HG02943 (cell line): ENCODE measurements at regions not wholly inside any gene's neighbourhood (a gene's known extent, or its start where the extent isn't known, plus 50 kb on each side); places are given as distances from the start of the nearest gene placed in this dataset.
"Not testable (repeated sequence)": the region's sequence is repeated elsewhere in the genome, so short reads cannot be mapped to it uniquely, and the experiment has no call there.

Experiments used
- ATAC-seq: cut with Tn5 transposase; IDR thresholded peaks from one replicate; pipeline ENCODE4 v1.9.1; 2021; ENCODE audit warnings: mild to moderate bottlenecking, low read depth, moderate library complexity; ENCODE audit not compliant: unreplicated experiment

DNA sequence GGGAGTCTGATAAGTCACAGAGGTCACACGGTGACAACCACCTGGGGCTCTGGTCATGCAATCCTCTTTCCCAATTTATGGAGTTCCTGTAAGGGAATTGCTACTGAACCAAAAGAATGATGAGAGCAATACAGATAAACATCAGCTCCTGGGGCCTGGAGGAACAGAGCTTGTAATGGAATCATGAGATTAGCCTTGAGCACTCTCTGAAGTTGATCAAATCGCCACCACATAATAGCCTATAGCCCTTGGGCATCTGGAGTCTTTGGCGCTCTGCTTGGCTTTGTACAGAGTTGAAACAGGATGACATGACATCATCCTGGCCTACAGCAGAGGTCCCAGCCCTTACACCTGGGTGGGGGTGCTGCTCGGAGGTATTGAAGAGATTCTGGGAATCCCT lies 154.3 kb upstream of the DTNBP1 start:
- no peak for ATAC-seq

DNA sequence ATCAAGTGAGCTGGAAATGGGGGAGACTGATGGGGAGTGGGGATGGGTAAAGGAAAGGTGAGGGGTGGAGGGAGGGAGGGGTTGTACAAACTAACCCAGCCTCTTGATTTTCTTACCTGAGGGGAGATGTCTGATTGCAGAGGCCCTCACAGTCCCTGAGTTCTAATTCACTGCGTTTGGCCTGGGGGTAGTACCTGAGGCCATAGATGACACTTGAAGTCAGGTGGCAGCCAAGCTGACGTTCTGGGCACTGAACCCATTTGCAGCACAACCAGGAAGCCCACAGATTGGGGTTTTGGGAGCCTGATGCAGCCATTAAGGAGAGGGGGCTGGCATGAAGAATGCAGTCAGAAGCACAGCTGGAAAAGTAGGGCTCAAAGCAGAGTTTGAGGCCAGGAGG lies 153.8 kb upstream of the DTNBP1 start:
- no peak for ATAC-seq

DNA sequence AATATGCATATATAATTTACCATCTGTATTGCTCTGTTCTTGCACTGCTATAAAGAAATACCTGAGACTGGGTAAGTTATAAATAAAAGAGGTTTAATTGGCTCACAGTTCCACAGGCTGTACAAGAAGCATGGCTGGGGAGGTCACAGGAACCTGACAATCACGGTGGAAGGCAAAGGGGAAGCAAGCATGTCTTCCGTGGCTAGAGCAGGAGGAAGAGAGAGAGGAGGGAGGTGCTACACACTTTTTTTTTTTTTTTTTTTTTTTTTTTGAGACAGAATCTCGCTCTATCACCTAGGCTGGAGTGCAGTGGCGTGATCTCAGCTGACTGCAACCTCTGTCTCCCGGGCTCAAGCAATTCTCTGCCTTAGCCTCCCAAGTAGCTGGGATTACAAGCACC lies 150.9 kb upstream of the DTNBP1 start:
- not testable (repeated sequence) for ATAC-seq

DNA sequence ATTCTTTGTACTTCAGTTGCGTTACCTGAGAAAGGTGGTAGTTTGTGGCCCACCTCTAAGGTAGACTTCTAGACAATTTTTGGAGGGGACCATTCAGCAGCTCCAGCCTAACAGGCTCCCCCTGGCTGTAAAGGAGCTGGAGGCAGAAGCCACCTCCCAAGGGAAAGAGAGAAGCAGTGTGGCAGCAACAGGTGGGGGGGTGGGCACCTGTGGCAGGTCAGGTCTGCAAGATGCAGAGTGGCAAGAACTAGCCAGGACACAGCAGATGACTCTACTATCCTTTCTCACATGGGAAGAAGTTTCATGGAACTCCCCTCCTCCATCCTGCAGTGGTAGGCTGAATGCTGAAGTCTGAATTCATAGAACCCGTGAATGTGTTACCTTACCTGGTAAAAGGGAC lies 148.3 kb upstream of the DTNBP1 start:
- ATAC-seq: no peak

DNA sequence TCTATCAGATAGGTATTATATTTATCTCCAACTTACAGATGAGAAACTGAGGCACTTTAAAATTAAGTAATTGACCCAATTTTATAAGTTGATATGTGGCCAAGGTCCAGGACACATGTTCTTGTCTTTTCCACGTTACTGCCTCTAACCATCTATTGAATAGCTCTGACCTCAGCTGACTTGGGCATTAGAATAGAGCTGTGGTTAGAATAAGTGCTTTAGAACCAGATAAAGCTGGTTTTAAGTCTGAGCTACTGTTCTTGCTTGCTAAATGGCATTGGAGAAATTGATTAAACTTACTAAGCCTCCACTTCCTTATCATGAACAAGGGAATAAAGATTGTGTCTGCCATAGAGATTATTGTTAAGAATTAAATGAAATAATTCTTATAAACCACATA lies 147.8 kb upstream of the DTNBP1 start:
- no peak for ATAC-seq

DNA sequence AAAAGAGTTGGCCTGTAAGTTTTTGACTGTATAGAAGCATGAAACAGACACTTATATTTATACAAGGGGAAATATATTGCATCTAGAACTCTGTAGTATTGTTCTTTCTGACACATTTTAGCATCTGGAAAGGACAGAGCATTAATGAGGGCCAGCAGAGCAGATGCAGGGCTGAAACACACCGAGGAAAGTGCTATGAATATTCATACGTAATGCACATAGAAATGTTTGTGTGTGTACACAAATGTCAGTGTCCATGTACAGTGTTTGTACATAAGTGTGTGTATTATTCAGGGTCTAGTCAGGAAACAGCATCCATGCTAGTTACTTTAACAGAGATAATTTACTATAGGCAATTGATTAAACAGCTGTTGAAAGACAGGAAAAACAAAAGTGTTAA lies 146.5 kb upstream of the DTNBP1 start:
- no peak for ATAC-seq

DNA sequence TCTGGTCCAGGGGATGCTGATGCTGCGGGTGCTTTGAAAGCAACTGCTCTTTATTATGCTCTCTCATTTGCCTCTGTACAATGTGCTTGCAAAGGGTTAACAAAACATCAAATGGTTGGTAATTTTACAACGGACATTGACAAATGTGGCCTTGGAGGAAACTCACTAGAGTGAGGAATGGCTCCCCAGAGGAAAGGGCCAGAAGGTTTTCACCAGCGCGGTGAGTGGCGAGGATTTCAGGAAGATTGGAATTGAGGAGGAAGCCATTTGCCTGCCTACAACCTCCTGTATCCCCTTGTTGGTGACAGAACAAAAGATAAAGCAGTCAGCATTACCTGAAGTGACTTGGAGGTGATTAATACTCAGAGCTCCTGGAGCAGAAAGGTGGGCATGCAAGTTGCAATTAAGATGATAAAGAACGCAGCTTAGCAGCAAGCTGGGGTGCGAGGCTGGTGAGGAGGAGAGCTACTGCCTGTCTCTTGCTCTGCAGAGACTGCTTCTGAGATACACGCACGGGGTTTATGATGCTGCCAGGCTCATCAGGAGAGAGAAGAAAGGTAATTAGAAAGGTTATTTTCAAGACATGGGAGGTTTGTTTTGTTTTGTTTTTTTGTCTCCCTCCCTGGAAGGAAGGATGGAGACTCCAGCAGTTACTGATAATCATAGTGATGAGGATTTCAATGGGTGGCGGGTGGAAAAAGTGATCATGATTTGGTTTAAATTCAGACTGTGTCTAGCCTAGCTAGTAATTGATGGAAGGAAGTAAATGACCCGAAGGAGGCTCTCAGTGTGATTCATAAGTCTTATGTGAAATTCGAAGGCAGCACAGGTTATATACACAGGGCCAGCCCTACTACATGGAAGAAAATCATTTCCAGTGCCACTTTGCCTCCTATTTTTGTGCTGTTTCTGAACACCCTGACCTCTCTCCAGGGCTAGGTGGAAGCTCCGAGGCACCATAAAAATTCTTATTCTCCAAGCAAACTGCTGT lies 141.6 kb upstream of the DTNBP1 start:
- no peak for ATAC-seq

DNA sequence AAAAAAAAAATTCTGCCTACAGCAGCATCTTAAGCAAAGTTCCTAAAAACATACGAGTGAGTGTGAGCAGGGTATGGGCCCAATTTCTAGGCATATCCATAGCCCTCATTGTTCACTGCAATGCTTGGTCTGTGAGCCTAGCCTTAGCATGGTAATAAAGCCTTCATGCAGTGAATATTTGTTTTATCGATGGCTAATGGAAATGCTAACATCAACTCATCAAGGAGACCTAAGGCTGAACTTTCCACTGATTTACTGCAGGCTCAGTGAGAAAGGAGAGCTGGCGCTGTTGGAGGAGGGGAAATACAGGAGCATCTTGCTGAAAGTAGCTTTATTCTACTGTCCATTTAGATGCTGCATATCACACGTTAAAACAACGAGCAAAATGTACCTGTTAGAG lies 139.6 kb upstream of the DTNBP1 start:
- ATAC-seq: no peak

DNA sequence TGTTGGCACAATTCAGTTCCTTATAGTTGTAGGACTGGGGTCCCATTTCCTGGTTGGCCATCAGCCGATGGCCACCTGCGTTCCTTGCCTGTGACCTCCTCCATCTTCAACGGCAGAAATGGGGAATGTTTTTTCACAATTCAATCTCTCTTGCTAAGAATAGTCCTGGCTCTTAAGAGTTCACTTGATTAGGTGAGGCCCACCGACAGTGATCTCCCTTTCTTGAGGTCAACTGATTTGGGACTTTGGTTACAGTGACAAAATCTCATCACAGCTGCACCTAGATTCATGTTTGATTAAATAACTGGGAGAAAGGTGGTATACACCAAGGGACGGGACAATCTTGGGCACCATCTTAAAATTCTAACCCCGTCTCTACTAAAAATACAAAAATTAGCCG lies 139.1 kb upstream of the DTNBP1 start:
- no peak for ATAC-seq

DNA sequence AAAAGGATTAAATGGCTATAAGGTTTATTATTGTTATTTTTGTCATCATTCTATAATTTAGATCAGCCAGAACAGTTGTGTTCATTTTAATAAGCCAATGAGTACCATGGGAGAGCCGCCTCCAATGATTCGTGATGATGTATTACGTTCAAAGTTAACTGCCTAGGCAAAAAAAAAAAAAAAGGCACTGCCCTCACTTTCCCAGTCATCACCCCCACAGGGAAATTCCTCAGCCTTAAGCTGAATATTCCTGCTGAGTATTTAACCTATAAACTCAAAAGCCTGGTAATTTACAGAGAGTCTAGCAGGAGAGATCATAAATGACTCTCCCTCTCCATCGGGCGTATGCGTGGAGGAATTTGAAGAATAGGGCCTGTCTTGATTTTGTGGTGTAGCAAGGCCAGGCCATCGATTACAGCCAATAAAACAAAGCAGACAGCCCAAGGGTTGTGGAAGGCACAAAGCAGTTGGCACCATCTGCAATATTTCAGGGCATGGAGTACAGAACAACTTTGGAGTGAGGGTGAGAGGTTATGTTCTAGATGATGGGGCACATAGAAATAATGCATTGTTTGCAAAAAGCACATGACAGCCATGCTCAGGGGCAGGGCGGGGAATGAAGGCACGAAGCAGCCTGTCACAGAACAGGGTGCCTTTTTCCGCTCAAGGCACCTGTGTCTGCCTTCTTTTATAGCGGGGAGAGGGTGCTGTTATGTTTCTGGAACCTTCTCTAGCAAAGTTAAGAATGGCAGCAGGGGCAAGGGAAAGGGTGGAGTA lies 138.2 kb upstream of the DTNBP1 start:
- ATAC-seq: no peak

DNA sequence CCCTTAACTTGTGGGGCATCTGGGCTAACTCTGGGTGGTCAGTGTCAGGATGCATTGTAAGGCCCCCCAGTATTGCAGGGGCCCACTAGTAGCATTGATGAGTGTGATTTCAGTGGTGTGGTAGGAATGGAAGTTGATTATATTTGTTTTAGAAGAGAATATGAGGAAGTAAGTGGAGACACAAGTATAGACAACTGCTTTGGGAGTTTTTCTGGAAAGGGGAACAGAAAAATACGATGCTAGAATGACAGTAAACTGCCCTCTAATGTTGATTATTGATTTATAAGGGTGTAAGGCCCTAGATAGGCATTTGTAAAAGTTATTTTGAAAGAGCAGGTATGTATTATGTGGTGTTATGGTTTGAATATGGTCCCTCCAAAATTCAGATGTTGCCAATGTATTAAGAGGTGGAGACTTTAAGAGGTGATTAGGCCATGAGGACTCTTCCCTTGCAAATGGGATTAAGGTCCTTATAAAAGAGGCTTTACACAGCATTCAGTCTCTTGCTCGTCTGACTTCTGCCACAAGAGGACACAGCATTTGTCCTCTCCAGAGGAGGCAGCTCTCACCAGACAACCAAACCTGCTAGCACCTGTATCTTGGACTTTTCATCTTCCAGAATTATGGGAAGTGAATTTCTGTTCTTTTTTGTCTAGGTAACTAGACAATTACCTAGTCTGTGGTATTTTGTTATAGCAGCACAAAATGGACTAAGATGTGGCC lies 135.9 kb upstream of the DTNBP1 start:
- ATAC-seq: no peak

DNA sequence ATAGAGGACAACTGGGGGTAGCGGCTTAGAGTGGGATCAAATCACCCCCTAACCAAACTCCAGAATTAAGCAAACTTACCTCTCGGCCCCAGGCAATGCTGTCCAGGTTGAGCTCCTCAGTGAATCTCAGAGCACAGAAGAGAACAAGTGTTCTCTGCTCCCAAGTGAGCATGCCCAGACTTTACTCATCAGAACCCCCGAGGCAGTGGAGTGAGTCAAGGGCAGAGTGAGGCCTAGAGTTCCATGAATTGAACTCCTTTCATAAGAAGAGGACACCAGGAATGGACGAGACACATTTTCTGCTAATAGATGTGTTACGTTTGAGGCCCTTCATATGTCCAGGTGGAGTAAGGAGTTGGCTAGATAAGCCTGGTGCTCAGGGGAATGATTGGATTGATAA lies 134.0 kb upstream of the DTNBP1 start:
- no peak for ATAC-seq

DNA sequence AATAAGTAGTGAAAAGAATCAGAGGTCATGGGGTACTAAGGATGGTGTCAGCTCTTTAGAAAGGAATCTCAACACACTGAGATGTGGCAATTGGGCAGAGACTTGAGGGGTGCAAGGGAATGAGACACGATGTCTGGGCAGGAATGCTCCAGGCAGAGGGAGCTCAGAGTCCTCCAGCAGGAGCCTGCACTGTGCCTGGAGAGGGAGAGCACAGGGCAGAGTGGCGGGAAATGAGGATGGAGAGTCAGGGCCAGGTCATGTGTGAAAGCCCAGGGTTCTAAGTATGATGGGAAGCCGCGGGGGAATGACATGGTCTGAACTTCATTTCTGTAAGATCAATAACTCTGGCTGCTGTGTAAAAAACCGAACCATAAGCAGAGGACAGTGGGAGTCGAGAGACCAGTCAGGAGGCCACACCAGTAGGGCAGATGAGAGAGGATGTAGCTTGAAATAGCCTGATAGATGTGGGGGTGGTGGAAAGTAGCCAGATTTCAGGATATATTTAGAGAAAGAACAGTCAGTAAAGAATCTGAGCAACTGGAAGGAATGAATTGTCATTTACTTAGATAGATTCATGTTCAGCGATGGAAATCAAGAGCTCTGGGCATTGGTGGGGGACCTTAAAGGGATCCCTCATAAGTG lies 133.4 kb upstream of the DTNBP1 start:
- ATAC-seq: no peak

DNA sequence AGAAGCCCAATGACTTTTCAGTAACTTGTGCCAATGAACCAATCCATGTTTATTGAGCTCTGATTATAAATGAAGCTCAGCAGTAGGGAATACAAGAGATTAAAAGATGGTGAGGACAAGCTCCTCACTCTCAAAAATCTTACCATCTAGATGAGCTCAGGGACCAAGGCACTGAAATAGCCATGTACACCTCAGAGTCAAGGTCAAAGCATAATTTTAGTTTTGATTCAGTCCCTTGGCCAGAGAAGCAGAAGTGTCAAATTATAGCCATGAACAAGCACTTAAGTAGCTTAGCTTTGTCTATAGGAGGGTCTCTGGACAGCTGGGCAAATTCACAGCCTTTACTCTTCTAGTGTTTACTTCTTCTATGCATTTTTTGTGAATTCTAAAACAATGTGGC lies 131.0 kb upstream of the DTNBP1 start:
- ATAC-seq: no peak

DNA sequence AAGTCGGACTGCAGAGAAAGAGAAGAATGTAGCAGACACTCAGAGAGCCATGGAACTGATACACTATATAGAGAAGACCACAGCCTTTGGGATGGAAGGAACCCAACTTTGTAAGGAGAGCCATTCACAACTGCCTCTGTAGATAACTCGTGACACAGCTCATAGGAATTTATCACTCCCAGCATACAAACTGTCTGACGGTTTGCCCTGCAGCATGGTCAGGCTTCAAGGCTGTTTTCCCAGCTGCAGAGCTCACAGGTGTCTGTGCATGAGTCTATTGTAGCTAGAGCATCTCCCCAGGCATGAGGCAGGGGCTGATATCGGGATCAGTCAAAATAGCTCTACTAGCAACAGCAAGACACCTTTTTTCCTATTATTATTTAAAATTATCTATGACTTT lies 130.5 kb upstream of the DTNBP1 start:
- ATAC-seq: no peak

DNA sequence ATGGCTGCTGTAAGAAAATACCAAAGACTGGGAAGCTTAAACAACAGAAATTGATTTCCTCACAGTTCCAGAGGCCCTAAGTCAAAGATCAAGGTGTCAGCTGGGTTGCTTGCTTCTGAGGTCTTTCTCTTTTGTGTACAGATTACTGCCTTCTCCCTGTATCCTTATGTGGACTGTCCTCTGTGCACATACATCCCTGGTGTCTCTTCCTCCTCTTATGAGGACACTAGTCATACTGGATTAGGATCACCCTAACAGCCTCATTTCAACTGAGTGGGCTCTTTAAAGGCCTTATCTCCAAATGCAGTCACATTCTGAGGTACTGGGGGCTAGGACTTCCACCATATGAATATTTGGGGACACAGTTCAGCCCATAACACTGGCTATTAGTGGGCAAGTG lies 130.0 kb upstream of the DTNBP1 start:
- ATAC-seq: no peak

DNA sequence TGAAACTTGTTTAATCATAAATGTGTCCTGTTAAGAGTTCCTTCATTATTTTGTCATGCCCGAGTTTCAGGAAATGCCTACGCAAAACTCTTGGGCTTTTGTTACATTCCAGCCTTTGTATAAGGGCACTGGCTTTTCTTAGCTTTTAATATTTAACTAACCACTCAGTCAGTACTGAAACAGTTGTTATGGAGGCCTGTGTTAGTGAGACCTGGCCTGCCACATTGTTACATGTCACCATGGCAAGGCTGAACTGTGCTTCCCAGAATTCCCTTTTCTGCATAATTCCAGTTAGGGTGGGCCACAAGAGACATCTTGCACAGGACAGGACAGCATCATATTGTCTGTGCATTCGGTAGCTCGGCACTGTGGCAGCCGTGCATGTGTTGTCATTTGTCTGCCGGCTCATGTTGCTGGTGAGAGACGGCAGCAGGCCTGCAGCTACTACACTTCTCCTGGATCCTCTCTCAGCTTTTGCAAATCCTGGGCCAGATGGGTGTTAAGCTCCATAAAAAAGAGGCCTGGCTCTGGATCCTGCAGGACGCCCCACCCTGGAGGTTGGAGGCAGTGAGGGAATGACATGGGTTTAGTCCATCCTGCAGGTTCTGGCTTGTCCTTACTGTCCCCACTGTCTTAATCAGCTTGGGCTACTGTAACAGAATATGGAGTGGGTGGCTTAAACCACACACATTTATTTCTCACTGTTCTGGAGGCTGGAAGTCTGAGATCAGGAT lies 128.8 kb upstream of the DTNBP1 start:
- no peak for ATAC-seq

DNA sequence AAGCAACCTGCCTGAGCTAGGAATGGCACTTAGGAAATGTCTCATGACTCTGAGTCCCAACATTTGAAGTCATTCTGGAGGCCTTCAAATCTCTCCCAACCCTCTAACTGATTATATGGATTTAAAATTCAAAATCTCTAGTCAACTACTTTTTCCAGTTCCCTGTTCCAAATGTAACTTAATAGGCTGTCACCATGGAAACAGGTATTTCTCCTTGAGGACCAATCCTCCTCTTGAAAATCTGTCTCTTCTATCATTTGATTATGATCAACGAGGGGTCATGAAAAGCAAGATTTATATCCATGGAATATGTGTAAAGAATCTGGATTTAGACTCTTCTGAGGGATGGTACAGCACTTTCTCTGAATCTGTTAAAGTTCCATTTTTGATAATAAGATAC lies 127.3 kb upstream of the DTNBP1 start:
- no peak for ATAC-seq

DNA sequence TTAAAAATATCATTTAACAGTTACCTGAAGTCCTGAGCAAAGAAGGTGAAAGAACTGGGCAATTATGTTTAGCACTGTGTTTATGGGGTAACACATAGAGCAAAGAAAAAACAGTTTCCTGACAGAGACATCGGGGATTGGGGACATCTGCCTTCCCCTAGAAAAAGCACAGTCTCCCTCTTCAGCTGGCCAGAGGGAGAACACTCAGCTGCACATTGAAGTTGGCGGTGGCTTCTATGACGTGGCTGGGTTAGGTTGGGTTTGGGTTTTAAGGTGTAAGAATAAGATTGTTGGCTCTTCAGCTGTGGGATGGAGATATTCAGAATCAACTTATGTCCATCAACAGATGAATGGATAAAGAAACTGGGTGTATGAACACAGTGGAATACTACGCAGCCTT lies 124.0 kb upstream of the DTNBP1 start:
- ATAC-seq: no peak

DNA sequence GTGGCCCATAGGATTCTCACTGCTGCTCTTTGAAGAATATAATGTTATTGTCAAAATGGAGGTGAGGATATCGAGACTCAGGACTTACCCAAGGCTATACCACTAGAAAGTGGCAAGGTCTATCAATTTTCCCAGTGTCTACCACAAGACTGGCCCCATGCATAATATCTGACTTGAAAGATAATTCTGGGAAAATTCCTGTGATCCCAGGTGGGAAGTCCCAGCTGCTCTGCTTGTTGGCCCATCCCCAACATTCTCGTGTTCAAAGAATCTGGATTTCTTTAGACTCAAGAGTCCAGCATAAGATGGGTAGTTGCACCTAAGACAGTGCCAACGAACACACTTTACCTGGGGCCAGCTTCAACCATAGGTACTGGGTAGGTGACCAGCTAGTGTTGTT lies 120.7 kb upstream of the DTNBP1 start:
- ATAC-seq: no peak
